Spleen (tissue), 11 donors: ENCODE measurements at regions not wholly inside any gene's neighbourhood (a gene's known extent, or its start where the extent isn't known, plus 50 kb on each side); places are given as distances from the start of the nearest gene placed in this dataset.

ENCODE experiments used
- DNase-seq: peaks from one replicate; pipeline ENCODE4 v3.0.0-alpha.2; 2020
- H3K27ac ChIP-seq, 8 donors: fragments of 200-600 bp; sonication (generic) in 7 of 8; 1 replicate in 4 of 8; 2 replicates in 4 of 8; pipeline versions ENCODE4 v1.5.0 to v1.8.0; 2016 to 2021; ENCODE audit warnings: inconsistent platforms in 4 of 8, mild to moderate bottlenecking in 4 of 8, moderate library complexity in 1 of 8
- H3K27me3 ChIP-seq, 7 donors: fragments of 200-600 bp; sonication (generic) in 6 of 7; replicated peaks in 1 of 7; 1 replicate in 4 of 7; 2 replicates in 3 of 7; pipeline versions ENCODE4 v1.5.0 to v1.8.0; 2016 to 2021; ENCODE audit warnings: inconsistent platforms in 3 of 7, mild to moderate bottlenecking in 1 of 7
- H3K36me3 ChIP-seq, 6 donors: fragments of 200-600 bp; sonication (generic) in 5 of 6; 1 replicate in 4 of 6; 2 replicates in 2 of 6; pipeline versions ENCODE4 v1.5.0 to v1.8.0; 2016 to 2021; ENCODE audit warnings: inconsistent platforms in 2 of 6
- H3K4me1 ChIP-seq, 6 donors: fragments of 200-600 bp; sonication (generic) in 5 of 6; 1 replicate in 3 of 6; 2 replicates in 3 of 6; pipeline versions ENCODE4 v1.5.0 to v1.8.0; 2016 to 2021; ENCODE audit warnings: inconsistent platforms in 3 of 6
- H3K4me3 ChIP-seq, 8 donors: fragments of 200-600 bp; sonication (generic) in 7 of 8; 1 replicate in 4 of 8; 2 replicates in 4 of 8; pipeline versions ENCODE4 v1.5.0 to v1.8.0; 2016 to 2021; ENCODE audit warnings: inconsistent platforms in 4 of 8, mild to moderate bottlenecking in 4 of 8, moderate library complexity in 2 of 8
- H3K9me3 ChIP-seq, 8 donors: fragments of 200-600 bp; sonication (generic) in 7 of 8; 1 replicate in 4 of 8; 2 replicates in 4 of 8; pipeline versions ENCODE4 v1.5.0 to v1.8.0; 2016 to 2021; ENCODE audit warnings: inconsistent platforms in 4 of 8
- CTCF ChIP-seq, 11 experiments: fragments of 200-600 bp in 7 of 11; fragments of 450-650 bp in 4 of 11; sonication (generic) in 4 of 11; IDR thresholded peaks in 8 of 11; conservative IDR thresholded peaks in 3 of 11; 1 replicate in 7 of 11; 2 replicates in 4 of 11; pipeline versions ENCODE4 v1.4.0 to v1.8.0; 2016 to 2021; ENCODE audit warnings: antibody characterized with exemption in 11 of 11, inconsistent platforms in 4 of 11, mild to moderate bottlenecking in 1 of 11
- POLR2A ChIP-seq, 3 donors: fragments of 450-650 bp; IDR thresholded peaks; one replicate each; pipeline ENCODE4 v1.5.1; 2017; ENCODE audit warnings: antibody characterized with exemption in 3 of 3, mild to moderate bottlenecking in 1 of 3
- POLR2AphosphoS5 ChIP-seq, 3 donors: sonication (generic); formaldehyde crosslinking; IDR thresholded peaks; one replicate each; pipeline ENCODE4 v1.5.1; 2017; ENCODE audit warnings: antibody characterized with exemption in 3 of 3
- WGBS, 5 donors: extraction: QIAGEN DNeasy Blood & Tissue Kit in 3 of 5; methylation state at CpG; one replicate each; pipeline versions ENCODE4 v1.1.5 to v1.1.7; 2013 to 2018; 5-methylcytosine and 5-hydroxymethylcytosine counted together
- intact Hi-C: fragments of 100-400 bp; cut with DNase I; formaldehyde crosslinking; loops from one replicate; pipeline ENCODE4 v1.15.0; 2023; ENCODE audit warnings: low total_unique reads
- donor health status: healthy with polysubstance abuse.
- donor health status: DM: no; HTN: no; CAD: no; lungs with moderate emphysema.
- donor health status: DM: no; HTN: no; CAD: no.
- donor health status: Bipolar disorder and iron deficiency.
- donor health status: healthy.
- donor health status: DM: no; HTN: no; CAD: no.
- donor health status: DM: yes; HTN: yes; CAD: no.

- Histone ChIP-seq H3K4me3 (no peak overlapping the region), H3K36me3 (no peaks in the 10 kb centered on the region), H3K27ac (peak overlapping the region in 5 of 8 donors; percentile 65 to 86 (median 74)), H3K9me3 (no peaks in the 10 kb centered on the region), H3K27me3 (no peaks in the 10 kb centered on the region), H3K4me1 (peaks cover 3 to 53% (median 37%) of the 10 kb centered on the region in 6 donors)
- DNase-seq: no peak
- WGBS, 5 donors: 80 to 94% (median 86%) methylated on average over 4 of the region's 4 CpGs
- TF ChIP-seq POLR2A (IDR thresholded peaks at IDR 0.05): no peak
- TF ChIP-seq POLR2AphosphoS5 (IDR thresholded peaks at IDR 0.05): no peak
- no peak for TF ChIP-seq CTCF (IDR thresholded peaks at IDR 0.05 in 8 of 11, conservative IDR thresholded peaks at IDR 0.05 in 3 of 11)
- intact Hi-C loops: no loop called here
Observed at GRCh38 chr14:62076368-62076767, 314.1 kb downstream of the SNAPC1 start.

GRCh38 chr14:62076825-62077605, 314.8 kb downstream of the SNAPC1 start:
- Histone ChIP-seq H3K9me3 (no peaks in the 10 kb centered on the region), H3K4me3 (no peak overlapping the region), H3K4me1 (peaks cover 3 to 59% (median 43%) of the 10 kb centered on the region in 6 donors), H3K36me3 (no peaks in the 10 kb centered on the region), H3K27ac (peak overlapping the region; percentile 23 to 86 (median 72)), H3K27me3 (no peaks in the 10 kb centered on the region)
- WGBS, 5 donors: 68 to 75% (median 70%) methylated on average over 6 of the region's 6 CpGs
- no peak for DNase-seq
- TF ChIP-seq CTCF (IDR thresholded peaks at IDR 0.05 in 8 of 11, conservative IDR thresholded peaks at IDR 0.05 in 3 of 11): no peak
- TF ChIP-seq POLR2AphosphoS5 (IDR thresholded peaks at IDR 0.05): no peak
- TF ChIP-seq POLR2A (IDR thresholded peaks at IDR 0.05): no peak
- intact Hi-C loops: no loop called here

GRCh38 chr14:62077676-62078261, 315.5 kb downstream of the SNAPC1 start:
- peak overlapping the region; percentile 23 to 86 (median 72) for H3K27ac ChIP-seq
- intact Hi-C loops: no loop called here
- H3K36me3 ChIP-seq: no peaks in the 10 kb centered on the region
- no peak for DNase-seq
- H3K9me3 ChIP-seq: no peaks in the 10 kb centered on the region
- TF ChIP-seq POLR2AphosphoS5 (IDR thresholded peaks at IDR 0.05): no peak
- peak in 1 of 11 experiments; percentile 4 for TF ChIP-seq CTCF (IDR thresholded peaks at IDR 0.05 in 8 of 11, conservative IDR thresholded peaks at IDR 0.05 in 3 of 11)
- peaks cover 3 to 65% (median 49%) of the 10 kb centered on the region in 6 donors for H3K4me1 ChIP-seq
- H3K27me3 ChIP-seq: no peaks in the 10 kb centered on the region
- H3K4me3 ChIP-seq: no peak overlapping the region
- 34 to 52% (median 39%) methylated on average over 3 to 4 of the region's 4 CpGs for WGBS, 5 donors

GRCh38 chr14:62079038-62079437, 316.8 kb downstream of the SNAPC1 start:
- H3K27ac ChIP-seq: peak overlapping the region in 5 of 8 donors; percentile 22 to 86 (median 74)
- no peak overlapping the region for H3K4me3 ChIP-seq
- peaks cover 3 to 65% (median 49%) of the 10 kb centered on the region in 6 donors for H3K4me1 ChIP-seq
- intact Hi-C loops: no loop called here
- no peaks in the 10 kb centered on the region for H3K27me3 ChIP-seq
- TF ChIP-seq CTCF (IDR thresholded peaks at IDR 0.05 in 8 of 11, conservative IDR thresholded peaks at IDR 0.05 in 3 of 11): no peak
- no peaks in the 10 kb centered on the region for H3K36me3 ChIP-seq
- DNase-seq: no peak
- H3K9me3 ChIP-seq: no peaks in the 10 kb centered on the region
- 50 to 83% (median 63%) methylated on average over 1 of the region's 1 CpG for whole genome bisulfite sequencing, 5 donors
